Endothelial cell of umbilical vein (primary cell): ENCODE measurements at regions not wholly inside any gene's neighbourhood (a gene's known extent, or its start where the extent isn't known, plus 50 kb on each side); places are given as distances from the start of the nearest gene placed in this dataset.
"Not testable (repeated sequence)": the region's sequence is repeated elsewhere in the genome, so short reads cannot be mapped to it uniquely, and the experiment has no call there.

Experiments used
- BruUV-seq: library from RNA; stranded (reverse); fragments of 400-500 nt; replicated peaks from 2 replicates; lab custom pipeline; 2021; lab: Mats Ljungman, UMichigan
- CTCF ChIA-PET: fragments of 300-600, 350-600 bp; sonication (Branson Sonifier 250); formaldehyde crosslinking; loops from one replicate; lab custom pipeline; 2021; ENCODE audit warnings: antibody characterized with exemption, inconsistent platforms; lab: Charles Lee
- POLR2A ChIA-PET: fragments of 300-600, 350-600 bp; sonication (Branson Sonifier 250); formaldehyde crosslinking; loops from one replicate; lab custom pipeline; 2021; ENCODE audit warnings: antibody characterized with exemption, inconsistent platforms; lab: Charles Lee
- DNase-seq: peaks from one replicate; pipeline ENCODE4 v3.0.0-alpha.2; 2011; ENCODE audit warnings: low read depth, low spot score
- FAIRE-seq: peaks from 2 replicates; lab custom pipeline; 2011; peaks lifted over from hg19 to GRCh38; lab: Jason Lieb, UNC
- H2AFZ ChIP-seq: 2 replicates; pipeline ENCODE4 v1.6.0; 2012; ENCODE audit warnings: low read depth, low read length, control low read depth, inconsistent platforms
- H3K27ac ChIP-seq: 2 replicates; pipeline ENCODE4 v1.5.1; 2011; ENCODE audit warnings: low read depth, mild to moderate bottlenecking, control low read depth, low read length, moderate library complexity; ENCODE audit not compliant: insufficient read depth
- H3K27me3 ChIP-seq, 2 experiments: 2 replicates each; pipeline versions ENCODE4 v1.6.0 to v1.6.1; 2011; ENCODE audit warnings: low read length in 2 of 2, mixed read lengths in 1 of 2; ENCODE audit not compliant: control insufficient read depth in 2 of 2, insufficient read depth in 2 of 2
- H3K36me3 ChIP-seq, 2 experiments: 2 replicates in 1 of 2; 3 replicates in 1 of 2; pipeline ENCODE4 v1.5.1; 2011; ENCODE audit warnings: low read length in 2 of 2, mild to moderate bottlenecking in 1 of 2, moderate library complexity in 1 of 2; ENCODE audit not compliant: control insufficient read depth in 2 of 2, insufficient read depth in 2 of 2; ENCODE audit errors: extremely low read depth in 1 of 2
- H3K4me1 ChIP-seq: 3 replicates; pipeline ENCODE4 v1.5.1; 2011; ENCODE audit warnings: mild to moderate bottlenecking, low read length; ENCODE audit not compliant: control insufficient read depth, insufficient read depth; ENCODE audit errors: extremely low read depth
- H3K4me2 ChIP-seq: 2 replicates; pipeline ENCODE4 v1.6.1; 2011; ENCODE audit warnings: low read length, control low read depth, mixed read lengths; ENCODE audit not compliant: insufficient read depth
- H3K4me3 ChIP-seq, 3 experiments: fragments of 200-600 bp in 1 of 3; sonication (generic), shearing (Covaris generic) in 1 of 3; replicated peaks in 1 of 3; 2 replicates each; pipeline ENCODE4 v1.5.1; 2011 to 2016; ENCODE audit warnings: control low read depth in 3 of 3, low read length in 3 of 3, mild to moderate bottlenecking in 2 of 3, inconsistent platforms in 1 of 3, low read depth in 1 of 3, moderate library complexity in 1 of 3; ENCODE audit not compliant: insufficient read depth in 1 of 3
- H3K79me2 ChIP-seq: 2 replicates; pipeline ENCODE4 v1.6.0; 2012; ENCODE audit warnings: low read length, inconsistent platforms; ENCODE audit not compliant: control insufficient read depth, insufficient read depth
- H3K9ac ChIP-seq: replicated peaks from 2 replicates; pipeline ENCODE3; 2011; ENCODE audit warnings: low read length, control low read depth; ENCODE audit not compliant: insufficient read depth; ENCODE audit errors: extremely low read depth
- H3K9me1 ChIP-seq: replicated peaks from 3 replicates; pipeline ENCODE4 v1.6.0; 2011; ENCODE audit warnings: mild to moderate bottlenecking, low read length; ENCODE audit not compliant: control insufficient read depth, insufficient read depth; ENCODE audit errors: extremely low read depth
- H3K9me3 ChIP-seq: replicated peaks from 2 replicates; pipeline ENCODE4 v1.5.1; 2012; ENCODE audit warnings: low read length, inconsistent platforms; ENCODE audit not compliant: control insufficient read depth, insufficient read depth
- H4K20me1 ChIP-seq: replicated peaks from 2 replicates; pipeline ENCODE3; 2011; ENCODE audit warnings: mild to moderate bottlenecking, low read length; ENCODE audit not compliant: control insufficient read depth, insufficient read depth; ENCODE audit errors: extremely low read depth
- FOS ChIP-seq: IDR thresholded peaks from 2 replicates; pipeline ENCODE4 v1.6.1; 2011; ENCODE audit warnings: mild to moderate bottlenecking, low read length, moderate library complexity, borderline replicate concordance; ENCODE audit not compliant: insufficient read depth
- GATA2 ChIP-seq: IDR thresholded peaks from 2 replicates; pipeline ENCODE4 v1.7.0; 2011; ENCODE audit warnings: low read depth, mild to moderate bottlenecking, moderate library complexity, mixed read lengths, low read length; ENCODE audit not compliant: insufficient read length, insufficient read depth
- JUN ChIP-seq: IDR thresholded peaks from 2 replicates; pipeline ENCODE4 v1.6.1; 2011; ENCODE audit warnings: borderline replicate concordance, low read depth; ENCODE audit not compliant: insufficient read length, insufficient read depth
- MAX ChIP-seq: IDR thresholded peaks from 2 replicates; pipeline ENCODE4 v1.6.1; 2011; ENCODE audit not compliant: insufficient read depth, insufficient read length
- POLR2A ChIP-seq: IDR thresholded peaks from 2 replicates; pipeline ENCODE4 v1.6.1; 2012; ENCODE audit warnings: low read depth, mild to moderate bottlenecking, control low read depth, low read length
- POLR2AphosphoS5 ChIP-seq: IDR thresholded peaks from 2 replicates; pipeline ENCODE4 v1.6.1; 2012; ENCODE audit warnings: low read depth, mild to moderate bottlenecking, control low read depth, low read length, moderate library complexity; ENCODE audit not compliant: insufficient read depth
- dilution Hi-C: fragments of 300-500 bp; cut with MboI; formaldehyde crosslinking; loops from one replicate; pipeline ENCODE4 v1.15.0; 2019; ENCODE audit warnings: low sequenced_read_pairs; ENCODE audit not compliant: extremely low pct_ligation_motif_present
- intact Hi-C: fragments of 100-400 bp; cut with micrococcal nuclease; formaldehyde crosslinking; loops from one replicate; pipeline ENCODE4 v1.10.0; 2022

GRCh38 chr2:145745387-145745721 lies 1225.4 kb upstream of the ZEB2 start:
- H3K9me3 ChIP-seq, CTCF ChIA-PET, H3K9me1 ChIP-seq, H3K9ac ChIP-seq, dilution Hi-C loops, H2AFZ ChIP-seq, FAIRE-seq, H4K20me1 ChIP-seq, DNase-seq, H3K36me3 ChIP-seq, H3K4me3 ChIP-seq, BruUV-seq, H3K79me2 ChIP-seq, H3K4me2 ChIP-seq, POLR2A ChIA-PET, H3K27me3 ChIP-seq: not testable (repeated sequence)
- intact Hi-C loops: loop anchor here (2.0 kb wide), 1 partner anchor 151 kb away; no protein-coding TSS in a partner anchor
- H3K27ac ChIP-seq: peak overlapping the region; percentile 3
- peak; percentile 1 for TF ChIP-seq GATA2
- peaks cover 24% of the 10 kb centered on the region for H3K4me1 ChIP-seq

GRCh38 chr2:145744541-145745386 lies 1224.8 kb upstream of the ZEB2 start:
- ChIA-PET CTCF (no interaction called here), POLR2A (no interaction called here)
- TF ChIP-seq MAX (no peak), JUN (peak; percentile 46), POLR2A (no peak), GATA2 (peak; percentile 66), FOS (peak; percentile 83), POLR2AphosphoS5 (peak; percentile 46)
- H3K79me2 ChIP-seq: no peaks in the 10 kb centered on the region
- no peak overlapping the region for H3K4me3 ChIP-seq
- H3K4me2 ChIP-seq: peak overlapping the region; percentile 33
- FAIRE-seq (peak; percentile 66), DNase-seq (peak; percentile 66)
- peak overlapping the region; percentile 53 for H3K27ac ChIP-seq
- no peaks in the 10 kb centered on the region for H3K36me3 ChIP-seq
- no peak overlapping the region for H3K9ac ChIP-seq
- H3K4me1 ChIP-seq: peaks cover 28% of the 10 kb centered on the region
- H3K9me1 ChIP-seq: no peaks in the 10 kb centered on the region
- dilution Hi-C loops: no loop called here
- H4K20me1 ChIP-seq: no peaks in the 10 kb centered on the region
- H3K9me3 ChIP-seq: no peaks in the 10 kb centered on the region
- no TSS peak for BruUV-seq
- H2AFZ ChIP-seq: peak overlapping the region; percentile 32
- no peaks in the 10 kb centered on the region for H3K27me3 ChIP-seq
- intact Hi-C loops: loop anchor here (2.0 kb wide), 1 partner anchor 150 kb away; no protein-coding TSS in a partner anchor
